Nephron (organoid): ENCODE measurements at regions not wholly inside any gene's neighbourhood (a gene's known extent, or its start where the extent isn't known, plus 50 kb on each side); places are given as distances from the start of the nearest gene placed in this dataset.
"Not testable (repeated sequence)": the region's sequence is repeated elsewhere in the genome, so short reads cannot be mapped to it uniquely, and the experiment has no call there.

Experiments
- H3K27ac Mint-ChIP-seq, 3 experiments: 2 replicates each; pipeline ENCODE4 v1.8.0; 2020; ENCODE audit warnings: mixed read lengths in 3 of 3, mild to moderate bottlenecking in 2 of 3, moderate library complexity in 1 of 3
- H3K27me3 Mint-ChIP-seq: 2 replicates; pipeline ENCODE4 v1.8.0; 2021; ENCODE audit warnings: low read depth, mild to moderate bottlenecking, moderate library complexity, mixed read lengths
- H3K36me3 Mint-ChIP-seq: 2 replicates; pipeline ENCODE4 v1.8.0; 2020; ENCODE audit warnings: low read depth, mixed read lengths
- H3K4me1 Mint-ChIP-seq: 2 replicates; pipeline ENCODE4 v1.8.0; 2020; ENCODE audit warnings: mixed read lengths
- H3K4me3 Mint-ChIP-seq, 3 experiments: 2 replicates each; pipeline ENCODE4 v1.8.0; 2020; ENCODE audit warnings: mild to moderate bottlenecking in 3 of 3, mixed read lengths in 3 of 3, moderate library complexity in 2 of 3
- H3K9me3 Mint-ChIP-seq: 2 replicates; pipeline ENCODE4 v1.8.0; 2020; ENCODE audit warnings: mixed read lengths
- TF ChIP-seq, protein P1 (sequence below), 3 experiments: fragments of 200-600 bp; sonication (generic); IDR thresholded peaks; one replicate each; pipeline ENCODE4 v1.5.0; 2021; ENCODE audit warnings: antibody characterized with exemption in 3 of 3; ENCODE audit not compliant: unreplicated experiment in 3 of 3

DNA sequence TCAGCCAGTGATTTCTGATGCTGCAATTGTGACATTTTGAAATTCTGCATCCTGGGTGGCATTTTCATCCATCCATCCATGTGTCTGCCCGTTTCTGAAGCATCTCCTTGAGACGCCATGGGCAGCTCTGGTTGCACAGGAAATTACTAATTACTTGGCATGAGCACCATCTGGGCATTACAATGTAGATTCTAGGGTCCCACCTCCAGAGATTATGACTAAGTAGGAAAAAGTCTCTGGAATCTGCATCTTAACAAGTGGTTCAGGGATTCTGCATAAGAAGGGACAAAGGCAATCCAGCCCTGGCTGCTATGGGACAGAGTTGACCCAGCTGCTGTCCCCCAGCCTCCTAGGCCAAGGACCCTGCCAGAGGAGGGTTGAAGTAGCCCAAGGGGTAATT lies 65.3 kb downstream of the CUZD1 start:
- no peaks in the 10 kb centered on the region for H3K36me3 Mint-ChIP-seq
- H3K4me3 Mint-ChIP-seq: no peak overlapping the region
- TF ChIP-seq, protein P1, sequence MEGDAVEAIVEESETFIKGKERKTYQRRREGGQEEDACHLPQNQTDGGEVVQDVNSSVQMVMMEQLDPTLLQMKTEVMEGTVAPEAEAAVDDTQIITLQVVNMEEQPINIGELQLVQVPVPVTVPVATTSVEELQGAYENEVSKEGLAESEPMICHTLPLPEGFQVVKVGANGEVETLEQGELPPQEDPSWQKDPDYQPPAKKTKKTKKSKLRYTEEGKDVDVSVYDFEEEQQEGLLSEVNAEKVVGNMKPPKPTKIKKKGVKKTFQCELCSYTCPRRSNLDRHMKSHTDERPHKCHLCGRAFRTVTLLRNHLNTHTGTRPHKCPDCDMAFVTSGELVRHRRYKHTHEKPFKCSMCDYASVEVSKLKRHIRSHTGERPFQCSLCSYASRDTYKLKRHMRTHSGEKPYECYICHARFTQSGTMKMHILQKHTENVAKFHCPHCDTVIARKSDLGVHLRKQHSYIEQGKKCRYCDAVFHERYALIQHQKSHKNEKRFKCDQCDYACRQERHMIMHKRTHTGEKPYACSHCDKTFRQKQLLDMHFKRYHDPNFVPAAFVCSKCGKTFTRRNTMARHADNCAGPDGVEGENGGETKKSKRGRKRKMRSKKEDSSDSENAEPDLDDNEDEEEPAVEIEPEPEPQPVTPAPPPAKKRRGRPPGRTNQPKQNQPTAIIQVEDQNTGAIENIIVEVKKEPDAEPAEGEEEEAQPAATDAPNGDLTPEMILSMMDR (IDR thresholded peaks at IDR 0.05; ENCODE audit: unreplicated experiment in 3 of 3): no peak
- H3K4me1 Mint-ChIP-seq: no peaks in the 10 kb centered on the region
- H3K27me3 Mint-ChIP-seq: peaks cover 16% of the 10 kb centered on the region
- H3K9me3 Mint-ChIP-seq: no peaks in the 10 kb centered on the region
- no peak overlapping the region for H3K27ac Mint-ChIP-seq

DNA sequence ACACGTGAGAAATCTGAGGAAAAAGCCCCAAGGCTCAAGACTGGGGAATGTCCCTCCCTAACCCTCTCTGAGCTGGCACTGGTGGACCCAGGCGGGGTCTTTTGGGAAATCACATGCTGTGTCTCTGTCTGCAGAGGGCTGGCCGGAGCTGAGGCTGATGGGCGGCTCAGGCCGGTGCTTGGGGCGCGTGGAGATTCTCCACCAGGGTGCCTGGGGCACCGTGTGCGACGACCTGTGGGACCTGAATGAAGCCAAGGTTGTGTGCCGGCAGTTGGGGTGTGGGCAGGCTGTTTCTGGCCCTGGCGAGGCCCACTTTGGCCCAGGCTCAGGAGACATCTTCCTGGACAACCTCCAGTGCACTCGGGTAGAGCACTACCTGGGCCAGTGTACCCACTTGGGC lies 65.7 kb downstream of the CUZD1 start:
- TF ChIP-seq, protein P1 (IDR thresholded peaks at IDR 0.05; ENCODE audit: unreplicated experiment in 3 of 3): no peak
- H3K27ac Mint-ChIP-seq: no peak overlapping the region

DNA sequence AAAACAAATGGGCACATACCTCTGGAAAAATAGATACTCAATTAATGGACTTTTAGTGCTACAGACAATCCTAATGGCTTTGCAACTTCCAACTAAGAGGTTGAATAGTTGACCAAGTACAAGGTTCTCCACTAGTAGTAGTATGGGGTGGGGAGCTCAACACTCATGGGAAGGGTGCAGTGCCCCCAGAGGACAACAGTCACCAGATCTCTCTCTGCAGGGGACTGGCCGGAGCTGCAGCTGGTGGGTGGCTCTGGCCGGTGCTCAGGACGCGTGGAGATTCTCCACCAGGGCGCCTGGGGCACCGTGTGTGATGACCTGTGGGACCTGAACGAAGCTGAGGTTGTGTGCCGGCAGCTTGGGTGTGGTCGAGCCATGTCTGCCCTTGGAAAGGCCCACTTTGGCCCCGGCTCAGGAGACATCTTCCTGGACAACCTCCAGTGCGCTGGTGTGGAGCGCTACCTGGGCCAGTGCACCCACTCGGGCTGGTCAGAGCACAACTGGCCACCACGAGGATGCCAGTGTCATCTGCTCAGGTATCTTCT lies 68.1 kb downstream of the CUZD1 start:
- no peaks in the 10 kb centered on the region for H3K4me1 Mint-ChIP-seq
- TF ChIP-seq, protein P1 (IDR thresholded peaks at IDR 0.05; ENCODE audit: unreplicated experiment in 3 of 3): no peak
- no peaks in the 10 kb centered on the region for H3K9me3 Mint-ChIP-seq

More for the DNA sequence above, 65.7 kb downstream of the CUZD1 start:
- H3K36me3 Mint-ChIP-seq: no peaks in the 10 kb centered on the region
- no peaks in the 10 kb centered on the region for H3K4me1 Mint-ChIP-seq
- no peaks in the 10 kb centered on the region for H3K9me3 Mint-ChIP-seq
- H3K27me3 Mint-ChIP-seq: peaks cover 16% of the 10 kb centered on the region
- H3K4me3 Mint-ChIP-seq: no peak overlapping the region

DNA sequence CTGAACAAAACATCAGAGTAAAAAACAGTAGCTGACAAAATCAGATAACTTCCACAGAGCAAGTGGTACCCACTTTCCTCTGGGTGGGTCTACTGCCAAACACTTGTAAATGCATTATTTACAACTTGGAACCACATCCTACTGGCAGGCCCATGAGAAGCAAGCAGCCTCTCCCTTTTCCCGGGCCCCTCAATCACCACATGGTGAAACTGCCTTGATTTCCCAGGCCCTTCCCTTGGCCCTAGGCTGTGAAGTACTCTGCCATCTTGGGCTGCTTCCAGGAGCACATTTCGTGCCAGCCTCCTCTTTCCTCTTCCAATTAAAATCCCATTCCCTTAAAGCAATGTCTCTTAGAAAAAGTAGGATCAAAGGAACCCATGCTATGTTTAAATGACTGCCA lies 71.4 kb downstream of the CUZD1 start:
- H3K27me3 Mint-ChIP-seq: peaks cover 27% of the 10 kb centered on the region
- H3K4me3 Mint-ChIP-seq: no peak overlapping the region
- H3K36me3 Mint-ChIP-seq: no peaks in the 10 kb centered on the region
- H3K9me3 Mint-ChIP-seq: no peaks in the 10 kb centered on the region
- H3K27ac Mint-ChIP-seq: no peak overlapping the region
- H3K4me1 Mint-ChIP-seq: no peaks in the 10 kb centered on the region
- TF ChIP-seq, protein P1 (IDR thresholded peaks at IDR 0.05; ENCODE audit: unreplicated experiment in 3 of 3): no peak

More for the DNA sequence above, 68.1 kb downstream of the CUZD1 start:
- H3K27me3 Mint-ChIP-seq: peaks cover 19% of the 10 kb centered on the region
- no peaks in the 10 kb centered on the region for H3K36me3 Mint-ChIP-seq
- no peak overlapping the region for H3K27ac Mint-ChIP-seq
- H3K4me3 Mint-ChIP-seq: no peak overlapping the region

DNA sequence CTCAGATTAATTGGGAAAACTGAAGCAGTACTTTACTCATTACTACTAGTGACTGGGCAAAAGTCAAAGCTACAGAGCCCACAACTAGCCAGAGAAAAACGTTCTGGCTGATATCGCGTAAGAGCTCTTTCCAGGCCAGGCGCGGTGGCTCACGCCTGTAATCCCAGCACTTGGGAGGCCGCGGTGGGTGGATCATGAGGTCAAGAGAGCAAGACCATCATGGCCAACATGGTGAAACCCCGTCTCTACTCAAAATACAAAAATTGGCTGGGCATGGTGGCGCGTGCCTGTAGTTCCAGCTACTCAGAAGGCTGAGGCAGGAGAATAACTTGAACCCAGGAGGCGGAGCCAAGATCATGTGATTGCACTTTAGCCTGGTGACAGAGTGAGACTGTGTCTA lies 71.8 kb upstream of the C10orf120 start:
- H3K4me3 Mint-ChIP-seq, H3K27ac Mint-ChIP-seq, H3K36me3 Mint-ChIP-seq, H3K4me1 Mint-ChIP-seq, H3K9me3 Mint-ChIP-seq: not testable (repeated sequence)
- H3K27me3 Mint-ChIP-seq: peaks cover 28% of the 10 kb centered on the region

DNA sequence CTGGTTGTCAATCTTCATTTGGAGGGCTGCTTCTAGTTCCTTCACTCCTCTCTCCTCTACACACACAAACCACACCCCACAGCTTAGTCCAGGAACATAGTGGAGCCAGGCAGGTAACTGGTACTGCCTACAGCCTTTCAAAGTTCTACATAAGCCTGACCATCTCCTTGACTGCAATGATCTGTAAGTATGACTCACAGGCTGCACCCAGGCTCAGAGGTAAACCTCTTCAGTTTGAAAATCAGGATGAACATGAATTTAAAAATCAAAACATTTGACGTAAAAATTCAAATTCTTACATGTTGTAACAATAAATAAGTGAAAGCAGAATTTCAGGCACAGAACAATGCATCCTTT lies 68.7 kb upstream of the C10orf120 start:
- no peak overlapping the region for H3K27ac Mint-ChIP-seq

More for the DNA sequence above, 68.7 kb upstream of the C10orf120 start:
- no peaks in the 10 kb centered on the region for H3K36me3 Mint-ChIP-seq
- peaks cover 28% of the 10 kb centered on the region for H3K27me3 Mint-ChIP-seq
- TF ChIP-seq, protein P1 (IDR thresholded peaks at IDR 0.05; ENCODE audit: unreplicated experiment in 3 of 3): no peak
- peaks cover 2% of the 10 kb centered on the region for H3K9me3 Mint-ChIP-seq
- H3K4me3 Mint-ChIP-seq: no peak overlapping the region
- H3K4me1 Mint-ChIP-seq: no peaks in the 10 kb centered on the region
